Liver (tissue), 2 donors: ENCODE measurements at regions not wholly inside any gene's neighbourhood (a gene's known extent, or its start where the extent isn't known, plus 50 kb on each side); places are given as distances from the start of the nearest gene placed in this dataset.

Source experiments
- RXRA ChIP-seq, 2 donors: IDR thresholded peaks; 2 replicates each; pipeline ENCODE4 v1.6.1; 2017 to 2018; ENCODE audit warnings: antibody characterized with exemption in 2 of 2, mild to moderate bottlenecking in 1 of 2
- TF ChIP-seq, protein P1 (sequence below): IDR thresholded peaks from 2 replicates; pipeline ENCODE4 v1.6.1; 2016; ENCODE audit warnings: antibody characterized with exemption
- TF ChIP-seq, protein P2 (sequence below): IDR thresholded peaks from 2 replicates; pipeline ENCODE4 v1.6.1; 2016; ENCODE audit warnings: antibody characterized with exemption
- donor health status: healthy.

DNA sequence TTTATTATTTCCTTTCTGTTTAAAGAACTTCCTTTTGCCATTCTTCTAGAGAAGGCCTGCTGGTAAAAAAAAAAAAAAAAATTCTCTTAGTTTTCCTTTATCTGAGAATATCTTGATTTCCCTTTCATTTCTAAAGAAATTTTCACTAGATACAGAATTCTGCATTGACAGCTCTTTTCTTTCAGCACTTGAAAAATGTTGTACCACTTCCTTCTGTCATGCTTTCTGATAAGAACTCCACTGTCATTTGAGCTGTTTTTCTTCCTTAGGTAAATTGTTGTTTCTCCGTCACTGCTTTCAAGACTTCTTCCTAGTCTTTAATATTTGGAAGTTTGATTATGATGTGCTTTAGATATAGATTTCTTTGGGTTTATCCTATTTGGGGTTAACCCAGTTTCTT lies 113.6 kb upstream of the BTG1 start:
- TF ChIP-seq, protein P1, sequence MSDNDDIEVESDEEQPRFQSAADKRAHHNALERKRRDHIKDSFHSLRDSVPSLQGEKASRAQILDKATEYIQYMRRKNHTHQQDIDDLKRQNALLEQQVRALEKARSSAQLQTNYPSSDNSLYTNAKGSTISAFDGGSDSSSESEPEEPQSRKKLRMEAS, result no peak
- no peak for TF ChIP-seq RXRA (IDR thresholded peaks at IDR 0.05)
- TF ChIP-seq, protein P2, sequence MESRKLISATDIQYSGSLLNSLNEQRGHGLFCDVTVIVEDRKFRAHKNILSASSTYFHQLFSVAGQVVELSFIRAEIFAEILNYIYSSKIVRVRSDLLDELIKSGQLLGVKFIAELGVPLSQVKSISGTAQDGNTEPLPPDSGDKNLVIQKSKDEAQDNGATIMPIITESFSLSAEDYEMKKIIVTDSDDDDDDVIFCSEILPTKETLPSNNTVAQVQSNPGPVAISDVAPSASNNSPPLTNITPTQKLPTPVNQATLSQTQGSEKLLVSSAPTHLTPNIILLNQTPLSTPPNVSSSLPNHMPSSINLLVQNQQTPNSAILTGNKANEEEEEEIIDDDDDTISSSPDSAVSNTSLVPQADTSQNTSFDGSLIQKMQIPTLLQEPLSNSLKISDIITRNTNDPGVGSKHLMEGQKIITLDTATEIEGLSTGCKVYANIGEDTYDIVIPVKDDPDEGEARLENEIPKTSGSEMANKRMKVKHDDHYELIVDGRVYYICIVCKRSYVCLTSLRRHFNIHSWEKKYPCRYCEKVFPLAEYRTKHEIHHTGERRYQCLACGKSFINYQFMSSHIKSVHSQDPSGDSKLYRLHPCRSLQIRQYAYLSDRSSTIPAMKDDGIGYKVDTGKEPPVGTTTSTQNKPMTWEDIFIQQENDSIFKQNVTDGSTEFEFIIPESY, result no peak
